ENCODE measurements at regions not wholly inside any gene's neighbourhood (a gene's known extent, or its start where the extent isn't known, plus 50 kb on each side); places are given as distances from the start of the nearest gene placed in this dataset.

GRCh38 chr11:45565446-45565988 lies 99.9 kb downstream of the CHST1 start:
- Mint-ChIP-seq H3K4me3 (ENCODE audit: unreplicated experiment) (no peak overlapping the region), H3K9me3 (ENCODE audit: unreplicated experiment) (peaks cover 6% of the 10 kb centered on the region), H3K27ac (ENCODE audit: unreplicated experiment) (no peak overlapping the region), H3K27me3 (ENCODE audit: low read depth, unreplicated experiment) (peaks cover 85% of the 10 kb centered on the region), H3K36me3 (ENCODE audit: low read depth, unreplicated experiment) (no peaks in the 10 kb centered on the region), H3K4me1 (ENCODE audit: low read depth, unreplicated experiment) (no peaks in the 10 kb centered on the region)
- H4K20me1 ChIP-seq (ENCODE audit: insufficient read depth, low read length) = no peaks in the 10 kb centered on the region
- H3K79me2 ChIP-seq (ENCODE audit: insufficient read depth, low read length) = no peaks in the 10 kb centered on the region
- H3K4me2 ChIP-seq (ENCODE audit: low read length) = no peak overlapping the region
- H3K36me3 ChIP-seq (ENCODE audit: insufficient read depth, low read length) = no peaks in the 10 kb centered on the region
- H3K27ac ChIP-seq (ENCODE audit: low read depth, low read length) = no peak overlapping the region
- H3K9me3 ChIP-seq (ENCODE audit: insufficient read depth, low read depth, low read length) = no peaks in the 10 kb centered on the region
- TF ChIP-seq EZH2 (IDR thresholded peaks at IDR 0.05; ENCODE audit: insufficient read depth, low read length) (no peak), CTCF (IDR thresholded peaks at IDR 0.05; ENCODE audit: insufficient read depth, low read depth, low read length) (no peak)
- no peak for DNase-seq (ENCODE audit: low read depth)
- H3K9ac ChIP-seq (ENCODE audit: low read length) = no peak overlapping the region
- FAIRE-seq = no peak
- H3K4me1 ChIP-seq (ENCODE audit: insufficient read depth, low read length) = no peaks in the 10 kb centered on the region
- no peak overlapping the region for H2AFZ ChIP-seq (ENCODE audit: low read depth, low read length)
- H3K4me3 ChIP-seq (ENCODE audit: insufficient read depth, low read depth, low read length) = no peak overlapping the region
- no peaks in the 10 kb centered on the region for H3K27me3 ChIP-seq (ENCODE audit: insufficient read depth, low read length)

GRCh38 chr11:45563810-45564209 lies 101.6 kb downstream of the CHST1 start:
- Histone ChIP-seq H3K9ac (ENCODE audit: low read length) (no peak overlapping the region), H3K4me2 (ENCODE audit: low read length) (no peak overlapping the region), H3K36me3 (ENCODE audit: insufficient read depth, low read length) (no peaks in the 10 kb centered on the region), H3K79me2 (ENCODE audit: insufficient read depth, low read length) (no peaks in the 10 kb centered on the region), H3K27me3 (ENCODE audit: insufficient read depth, low read length) (no peaks in the 10 kb centered on the region), H3K9me3 (ENCODE audit: insufficient read depth, low read depth, low read length) (no peaks in the 10 kb centered on the region), H4K20me1 (ENCODE audit: insufficient read depth, low read length) (no peaks in the 10 kb centered on the region), H3K4me3 (ENCODE audit: insufficient read depth, low read depth, low read length) (no peak overlapping the region), H3K27ac (ENCODE audit: low read depth, low read length) (no peak overlapping the region), H2AFZ (ENCODE audit: low read depth, low read length) (no peak overlapping the region), H3K4me1 (ENCODE audit: insufficient read depth, low read length) (no peaks in the 10 kb centered on the region)
- no peak overlapping the region for H3K27ac Mint-ChIP-seq (ENCODE audit: unreplicated experiment)
- FAIRE-seq (no peak), DNase-seq (ENCODE audit: low read depth) (no peak)
- H3K36me3 Mint-ChIP-seq (ENCODE audit: low read depth, unreplicated experiment) = no peaks in the 10 kb centered on the region
- no peak overlapping the region for H3K4me3 Mint-ChIP-seq (ENCODE audit: unreplicated experiment)
- H3K4me1 Mint-ChIP-seq (ENCODE audit: low read depth, unreplicated experiment) = no peaks in the 10 kb centered on the region
- peaks cover 3% of the 10 kb centered on the region for H3K9me3 Mint-ChIP-seq (ENCODE audit: unreplicated experiment)
- no peak for TF ChIP-seq CTCF (IDR thresholded peaks at IDR 0.05; ENCODE audit: insufficient read depth, low read depth, low read length)
- TF ChIP-seq EZH2 (IDR thresholded peaks at IDR 0.05; ENCODE audit: insufficient read depth, low read length) = no peak
- peaks cover 75% of the 10 kb centered on the region for H3K27me3 Mint-ChIP-seq (ENCODE audit: low read depth, unreplicated experiment)

GRCh38 chr11:45563171-45563570 lies 102.3 kb downstream of the CHST1 start:
- TF ChIP-seq CTCF (IDR thresholded peaks at IDR 0.05; ENCODE audit: insufficient read depth, low read depth, low read length) = no peak
- TF ChIP-seq EZH2 (IDR thresholded peaks at IDR 0.05; ENCODE audit: insufficient read depth, low read length) = no peak
- Histone ChIP-seq H3K4me3 (ENCODE audit: insufficient read depth, low read depth, low read length) (no peak overlapping the region), H2AFZ (ENCODE audit: low read depth, low read length) (no peak overlapping the region), H3K36me3 (ENCODE audit: insufficient read depth, low read length) (no peaks in the 10 kb centered on the region), H3K79me2 (ENCODE audit: insufficient read depth, low read length) (no peaks in the 10 kb centered on the region), H3K4me2 (ENCODE audit: low read length) (no peak overlapping the region), H3K4me1 (ENCODE audit: insufficient read depth, low read length) (no peaks in the 10 kb centered on the region), H4K20me1 (ENCODE audit: insufficient read depth, low read length) (no peaks in the 10 kb centered on the region), H3K9me3 (ENCODE audit: insufficient read depth, low read depth, low read length) (no peaks in the 10 kb centered on the region), H3K9ac (ENCODE audit: low read length) (no peak overlapping the region), H3K27me3 (ENCODE audit: insufficient read depth, low read length) (no peaks in the 10 kb centered on the region), H3K27ac (ENCODE audit: low read depth, low read length) (no peak overlapping the region)
- Mint-ChIP-seq H3K36me3 (ENCODE audit: low read depth, unreplicated experiment) (no peaks in the 10 kb centered on the region), H3K27ac (ENCODE audit: unreplicated experiment) (no peak overlapping the region), H3K9me3 (ENCODE audit: unreplicated experiment) (peaks cover 3% of the 10 kb centered on the region), H3K4me1 (ENCODE audit: low read depth, unreplicated experiment) (no peaks in the 10 kb centered on the region), H3K4me3 (ENCODE audit: unreplicated experiment) (no peak overlapping the region), H3K27me3 (ENCODE audit: low read depth, unreplicated experiment) (peaks cover 73% of the 10 kb centered on the region)
- DNase-seq (ENCODE audit: low read depth) (no peak), FAIRE-seq (no peak)
